GM12878 (cell line): ENCODE measurements at regions not wholly inside any gene's neighbourhood (a gene's known extent, or its start where the extent isn't known, plus 50 kb on each side); places are given as distances from the start of the nearest gene placed in this dataset. TPM values are rescaled to one million over a fixed set of nuclear protein-coding genes. Genes with fewer than 3 reads are reported as not detected.

ENCODE experiments used
- small RNA-seq: library from RNA; depleted of rRNA; stranded (forward); fragments of <200 nt; gene quantifications from one replicate; pipeline ENCODE3, GENCODE V24; 2014

Small RNA genes in the stretch of these regions (small RNA-seq; reads per million reads assigned to genes)
- not detected for gene RNU5A-2P
